Mesenchymal stem cell (in vitro differentiated cells and primary cell): ENCODE measurements at regions not wholly inside any gene's neighbourhood (a gene's known extent, or its start where the extent isn't known, plus 50 kb on each side); places are given as distances from the start of the nearest gene placed in this dataset.

ENCODE experiments used
- DNase-seq: peaks from one replicate; pipeline ENCODE4 v3.0.0-alpha.2; 2013
- H2AFZ ChIP-seq: one replicate; pipeline ENCODE4 v1.6.1; 2013; ENCODE audit warnings: low read depth, mild to moderate bottlenecking, control low read depth, inconsistent platforms, low read length, moderate library complexity
- H2AK5ac ChIP-seq: 2 replicates; pipeline ENCODE4 v1.6.1; 2013; ENCODE audit warnings: low read length, moderate library complexity, mild to moderate bottlenecking, inconsistent platforms; ENCODE audit not compliant: severe bottlenecking
- H2BK120ac ChIP-seq: one replicate; pipeline ENCODE4 v1.6.1; 2013; ENCODE audit warnings: low read depth, mild to moderate bottlenecking, inconsistent platforms, low read length, moderate library complexity
- H2BK12ac ChIP-seq, 2 experiments: one replicate each; pipeline ENCODE4 v1.6.1; 2013; ENCODE audit warnings: inconsistent platforms in 2 of 2, low read length in 2 of 2, mild to moderate bottlenecking in 2 of 2, moderate library complexity in 2 of 2, control low read depth in 1 of 2
- H2BK15ac ChIP-seq: one replicate; pipeline ENCODE4 v1.6.1; 2013; ENCODE audit warnings: mild to moderate bottlenecking, low read depth, inconsistent platforms; ENCODE audit not compliant: poor library complexity, severe bottlenecking
- H2BK5ac ChIP-seq: 2 replicates; pipeline ENCODE4 v1.6.1; 2013; ENCODE audit warnings: low read depth, mild to moderate bottlenecking, low read length, control low read depth, inconsistent platforms; ENCODE audit not compliant: poor library complexity, severe bottlenecking
- H3K14ac ChIP-seq, 2 experiments: one replicate each; pipeline ENCODE4 v1.6.1; 2013; ENCODE audit warnings: inconsistent platforms in 2 of 2, low read length in 2 of 2, control low read depth in 1 of 2, mild to moderate bottlenecking in 1 of 2, moderate library complexity in 1 of 2
- H3K18ac ChIP-seq, 2 experiments: one replicate each; pipeline ENCODE4 v1.6.1; 2013; ENCODE audit warnings: inconsistent platforms in 2 of 2, low read length in 2 of 2, control low read depth in 1 of 2, low read depth in 1 of 2, mild to moderate bottlenecking in 1 of 2
- H3K23ac ChIP-seq, 2 experiments: one replicate each; pipeline ENCODE4 v1.6.1; 2013; ENCODE audit warnings: inconsistent platforms in 2 of 2, low read length in 2 of 2, mild to moderate bottlenecking in 2 of 2, moderate library complexity in 2 of 2, control low read depth in 1 of 2
- H3K27ac ChIP-seq: 2 replicates; pipeline ENCODE4 v1.5.1; 2013; ENCODE audit warnings: mild to moderate bottlenecking, moderate library complexity, low read length, control low read depth, inconsistent platforms; ENCODE audit not compliant: poor library complexity, severe bottlenecking
- H3K27me3 ChIP-seq, 2 experiments: 2 replicates each; pipeline versions ENCODE4 v1.6.1 to v1.7.0; 2013; ENCODE audit warnings: low read length in 2 of 2, mild to moderate bottlenecking in 2 of 2, moderate library complexity in 2 of 2, control low read depth in 1 of 2, inconsistent platforms in 1 of 2; ENCODE audit not compliant: control insufficient read depth in 1 of 2, insufficient read depth in 1 of 2
- H3K36me3 ChIP-seq, 2 experiments: 2 replicates each; pipeline versions ENCODE4 v1.6.1 to v1.7.0; 2013; ENCODE audit warnings: low read length in 2 of 2, control low read depth in 1 of 2, inconsistent platforms in 1 of 2, low read depth in 1 of 2, mild to moderate bottlenecking in 1 of 2; ENCODE audit not compliant: insufficient read depth in 2 of 2, control insufficient read depth in 1 of 2
- H3K4ac ChIP-seq, 2 experiments: one replicate each; pipeline ENCODE4 v1.6.1; 2013; ENCODE audit warnings: inconsistent platforms in 2 of 2, low read length in 2 of 2, mild to moderate bottlenecking in 2 of 2, moderate library complexity in 2 of 2, control low read depth in 1 of 2, low read depth in 1 of 2
- H3K4me1 ChIP-seq: 2 replicates; pipeline ENCODE4 v1.6.1; 2013; ENCODE audit warnings: low read depth, low read length, control low read depth; ENCODE audit not compliant: control insufficient read depth, insufficient read depth
- H3K4me2 ChIP-seq: 2 replicates; pipeline ENCODE4 v1.6.1; 2013; ENCODE audit warnings: low read length, mild to moderate bottlenecking, inconsistent platforms; ENCODE audit not compliant: poor library complexity, severe bottlenecking
- H3K4me3 ChIP-seq, 2 experiments: 2 replicates each; pipeline versions ENCODE4 v1.5.1 to v1.7.0; 2013; ENCODE audit warnings: low read length in 2 of 2, mild to moderate bottlenecking in 2 of 2, control low read depth in 1 of 2, low read depth in 1 of 2; ENCODE audit not compliant: insufficient read depth in 1 of 2
- H3K79me1 ChIP-seq: replicated peaks from 2 replicates; pipeline ENCODE4 v1.6.1; 2013; ENCODE audit warnings: mild to moderate bottlenecking, control low read depth, low read length, inconsistent platforms; ENCODE audit not compliant: poor library complexity, severe bottlenecking
- H3K9ac ChIP-seq: 2 replicates; pipeline ENCODE4 v1.7.0; 2013; ENCODE audit warnings: mild to moderate bottlenecking, low read length, moderate library complexity
- H3K9me3 ChIP-seq: 2 replicates; pipeline ENCODE4 v1.7.0; 2013; ENCODE audit warnings: mild to moderate bottlenecking, low read length; ENCODE audit not compliant: control insufficient read depth
- H4K8ac ChIP-seq: one replicate; pipeline ENCODE4 v1.6.1; 2013; ENCODE audit warnings: inconsistent platforms, mild to moderate bottlenecking, low read length, moderate library complexity
- H4K91ac ChIP-seq: one replicate; pipeline ENCODE4 v1.6.1; 2013; ENCODE audit warnings: mild to moderate bottlenecking, low read length, inconsistent platforms
- WGBS: methylation state at CpG from one replicate; pipeline ENCODE4 v1.1.7; 2013; ENCODE audit warnings: mixed read lengths; 5-methylcytosine and 5-hydroxymethylcytosine counted together

DNA sequence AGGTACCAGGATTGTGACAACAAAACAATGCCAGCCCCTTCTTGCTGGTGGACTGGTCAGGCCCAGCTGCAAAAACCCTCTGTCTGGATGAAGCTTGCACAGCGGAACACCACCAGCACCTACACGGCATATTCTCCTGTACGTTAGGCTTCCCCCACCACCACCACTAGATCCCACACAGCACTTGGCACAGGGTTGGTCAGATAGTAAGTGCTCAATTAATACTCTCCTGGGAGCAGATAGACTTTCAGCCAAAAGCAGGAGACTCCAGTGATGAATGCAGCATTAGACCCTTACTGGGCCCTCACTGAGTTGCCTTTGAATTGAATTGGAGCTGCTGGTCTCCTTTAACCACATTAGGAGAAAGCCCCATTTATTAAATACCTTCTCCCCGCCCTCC is 97.9 kb downstream of the CPN2 start:
- H2BK5ac ChIP-seq = no peak overlapping the region
- no peak overlapping the region for H4K8ac ChIP-seq
- no peak overlapping the region for H2BK120ac ChIP-seq
- H3K9ac ChIP-seq = no peak overlapping the region
- H2AFZ ChIP-seq = no peak overlapping the region
- peaks cover 46 to 67% of the 10 kb centered on the region in 2 experiments for H3K27me3 ChIP-seq
- H3K9me3 ChIP-seq = peaks cover 1% of the 10 kb centered on the region
- H3K4ac ChIP-seq = peak overlapping the region in 1 of 2 experiments; percentile 4
- no peak overlapping the region for H3K14ac ChIP-seq
- H2AK5ac ChIP-seq = no peak overlapping the region
- H3K4me3 ChIP-seq = no peak overlapping the region
- H3K79me1 ChIP-seq = no peaks in the 10 kb centered on the region
- H3K4me2 ChIP-seq = no peak overlapping the region
- H3K4me1 ChIP-seq = peaks cover 10% of the 10 kb centered on the region
- DNase-seq = no peak
- H4K91ac ChIP-seq = peak overlapping the region; percentile 29
- H3K27ac ChIP-seq = no peak overlapping the region
- H2BK15ac ChIP-seq = no peak overlapping the region
- H3K36me3 ChIP-seq = no peaks in the 10 kb centered on the region
- H3K18ac ChIP-seq = peak overlapping the region in 1 of 2 experiments; percentile 1
- peak overlapping the region in 1 of 2 experiments; percentile 80 for H2BK12ac ChIP-seq
- 73% methylated on average over 4 of the region's 4 CpGs for WGBS
- H3K23ac ChIP-seq = no peak overlapping the region

DNA sequence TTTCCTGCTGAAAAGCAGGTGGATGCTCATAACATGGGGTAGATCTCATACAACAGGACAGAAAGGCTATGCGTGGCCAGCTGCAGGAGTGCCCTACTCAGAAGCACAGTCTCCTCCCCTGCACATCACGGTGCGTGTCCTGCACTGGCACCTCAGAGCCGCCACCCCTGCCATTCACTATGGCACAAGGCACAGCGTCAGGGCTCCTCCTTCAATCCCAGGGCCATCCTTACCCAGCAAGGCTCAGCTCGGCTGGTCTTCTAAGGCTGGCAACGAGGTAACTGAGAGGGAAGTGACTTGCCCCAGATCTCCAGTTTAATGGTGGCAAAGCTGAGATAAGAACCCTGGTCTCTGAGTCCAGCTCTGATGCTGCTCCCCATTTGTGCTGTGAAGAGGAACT is 97.1 kb downstream of the CPN2 start:
- H3K9ac ChIP-seq = no peak overlapping the region
- no peak overlapping the region for H3K4me2 ChIP-seq
- no peak overlapping the region for H4K8ac ChIP-seq
- peak overlapping the region; percentile 44 to 83 for H2BK12ac ChIP-seq
- H3K14ac ChIP-seq = peak overlapping the region in 1 of 2 experiments; percentile 19
- H2AFZ ChIP-seq = no peak overlapping the region
- H2BK15ac ChIP-seq = no peak overlapping the region
- H2BK120ac ChIP-seq = no peak overlapping the region
- no peak overlapping the region for H3K27ac ChIP-seq
- peak overlapping the region; percentile 80 for H4K91ac ChIP-seq
- H3K18ac ChIP-seq = peak overlapping the region; percentile 71 to 75
- peaks cover 3% of the 10 kb centered on the region for H3K9me3 ChIP-seq
- no peaks in the 10 kb centered on the region for H3K79me1 ChIP-seq
- WGBS = 94% methylated on average over 7 of the region's 7 CpGs
- no peaks in the 10 kb centered on the region for H3K36me3 ChIP-seq
- H2BK5ac ChIP-seq = no peak overlapping the region
- H3K4me3 ChIP-seq = no peak overlapping the region
- DNase-seq = no peak
- no peak overlapping the region for H2AK5ac ChIP-seq
- peak overlapping the region; percentile 32 to 61 for H3K4ac ChIP-seq
- peaks cover 39 to 59% of the 10 kb centered on the region in 2 experiments for H3K27me3 ChIP-seq
- peaks cover 10% of the 10 kb centered on the region for H3K4me1 ChIP-seq
- no peak overlapping the region for H3K23ac ChIP-seq

DNA sequence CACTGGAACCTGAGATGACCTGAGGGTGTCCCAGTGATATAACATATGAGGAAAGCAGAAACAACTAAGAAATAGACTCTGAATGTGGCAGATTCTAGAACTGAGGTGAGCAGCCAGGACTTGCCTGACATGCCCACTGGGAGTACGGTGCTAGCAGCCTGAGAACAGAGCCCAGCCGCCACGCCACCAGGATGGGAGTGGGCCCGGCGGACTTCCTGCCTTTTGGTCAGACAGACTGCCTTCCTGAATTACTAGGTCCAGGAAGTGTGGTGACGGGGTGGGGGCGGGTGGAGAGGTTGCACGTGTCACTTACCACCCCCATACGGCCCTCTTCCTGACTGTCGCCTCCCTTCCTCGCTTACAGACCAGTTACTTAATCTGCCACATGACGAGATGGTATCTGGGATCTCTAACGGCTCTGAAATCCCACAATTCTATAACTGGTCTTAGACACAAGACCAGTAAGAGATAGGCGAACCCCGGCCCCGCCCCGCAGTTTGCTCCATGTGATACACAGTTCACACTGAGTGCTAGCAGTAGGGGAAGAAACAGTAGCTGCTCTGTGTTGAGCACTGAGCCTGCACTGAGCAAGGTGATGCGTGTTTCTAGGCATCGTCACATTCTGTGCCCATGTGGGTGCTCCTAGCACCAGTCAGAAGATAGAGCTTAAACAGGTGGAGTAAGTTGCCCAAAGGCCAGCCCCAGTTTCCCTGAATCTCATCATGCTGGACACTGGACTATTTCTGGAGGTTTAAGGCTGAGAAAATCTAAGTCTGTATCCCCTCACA is 95.7 kb downstream of the CPN2 start:
- Histone ChIP-seq H2AK5ac (no peak overlapping the region), H2BK120ac (peak overlapping the region; percentile 66), H2BK5ac (no peak overlapping the region), H4K8ac (peak overlapping the region; percentile 91), H3K4ac (peak overlapping the region; percentile 60 to 73), H3K4me1 (peaks cover 9% of the 10 kb centered on the region), H3K27me3 (peaks cover 37 to 45% of the 10 kb centered on the region in 2 experiments), H3K18ac (peak overlapping the region; percentile 72 to 95), H2BK12ac (peak overlapping the region; percentile 93 to 99), H3K23ac (peak overlapping the region in 1 of 2 experiments; percentile 70), H3K36me3 (no peaks in the 10 kb centered on the region), H4K91ac (peak overlapping the region; percentile 98), H2BK15ac (peak overlapping the region; percentile 70), H3K4me2 (no peak overlapping the region), H3K4me3 (no peak overlapping the region), H3K27ac (no peak overlapping the region), H3K79me1 (no peaks in the 10 kb centered on the region), H3K9ac (no peak overlapping the region), H2AFZ (peak overlapping the region; percentile 95), H3K9me3 (peaks cover 3% of the 10 kb centered on the region), H3K14ac (peak overlapping the region in 1 of 2 experiments; percentile 89)
- WGBS = 23% methylated on average over 17 of the region's 19 CpGs
- peak; percentile 92 for DNase-seq

DNA sequence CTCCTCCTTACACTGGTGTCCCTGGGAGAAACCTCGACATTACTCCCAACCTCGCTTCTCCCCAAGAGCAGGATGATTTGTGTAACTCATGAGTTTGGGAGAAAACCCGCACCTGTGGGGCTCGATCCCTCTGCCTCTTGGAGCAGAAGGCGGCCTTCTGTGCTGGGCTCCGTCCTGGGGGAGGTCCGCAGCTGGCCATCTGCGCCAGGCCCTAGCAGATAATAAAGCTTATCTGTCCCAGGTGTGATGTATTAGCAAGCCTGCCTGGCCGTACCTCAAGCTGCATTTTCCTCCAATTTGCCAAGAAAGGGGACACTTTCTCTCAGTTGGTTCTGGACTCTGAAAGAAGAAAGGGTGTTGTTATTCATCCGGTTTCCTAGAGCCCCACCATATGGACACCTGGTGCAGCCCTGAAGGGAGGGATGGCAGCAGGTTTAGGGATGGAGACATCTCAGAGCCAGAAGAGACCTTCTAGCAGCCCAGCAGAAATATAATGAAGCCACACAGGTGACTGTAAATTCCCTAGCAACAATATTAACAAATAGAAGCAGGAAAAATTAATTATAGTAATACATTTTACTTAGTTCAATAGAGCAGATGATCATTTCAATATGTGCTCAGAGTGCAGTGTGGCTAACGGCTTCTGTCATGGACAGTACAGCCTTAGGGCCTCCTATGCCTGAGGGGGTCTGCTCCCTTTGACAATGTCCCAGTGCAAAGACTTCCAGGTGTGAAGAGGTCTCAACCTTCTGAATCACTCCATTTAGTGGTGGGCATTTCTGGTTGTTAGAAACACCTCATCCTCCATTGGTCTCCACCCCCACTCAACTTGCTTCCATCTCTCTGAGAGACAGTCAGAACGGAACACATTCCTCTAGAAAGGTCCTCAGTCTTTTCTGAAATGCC is 94.8 kb downstream of the CPN2 start:
- Histone ChIP-seq H4K91ac (peak overlapping the region; percentile 98), H2BK12ac (peak overlapping the region; percentile 93 to 96), H4K8ac (peak overlapping the region; percentile 87), H3K23ac (no peak overlapping the region), H3K4me2 (no peak overlapping the region), H3K36me3 (no peaks in the 10 kb centered on the region), H2BK15ac (no peak overlapping the region), H3K4ac (peak overlapping the region; percentile 53 to 73), H3K4me1 (peaks cover 4% of the 10 kb centered on the region), H3K79me1 (no peaks in the 10 kb centered on the region), H2AK5ac (no peak overlapping the region), H3K18ac (peak overlapping the region; percentile 64 to 82), H2BK120ac (peak overlapping the region; percentile 66), H3K4me3 (no peak overlapping the region), H3K27ac (no peak overlapping the region), H3K27me3 (peaks cover 33 to 42% of the 10 kb centered on the region in 2 experiments), H3K14ac (no peak overlapping the region), H3K9me3 (peaks cover 3% of the 10 kb centered on the region), H3K9ac (no peak overlapping the region), H2BK5ac (no peak overlapping the region), H2AFZ (no peak overlapping the region)
- WGBS = 89% methylated on average over 11 of the region's 12 CpGs
- no peak for DNase-seq
